Gastrocnemius medialis (tissue), 4 donors: ENCODE measurements at regions not wholly inside any gene's neighbourhood (a gene's known extent, or its start where the extent isn't known, plus 50 kb on each side); places are given as distances from the start of the nearest gene placed in this dataset.
A peak's percentile ranks its signal among the peaks of the same experiment; 100 is the strongest.

ENCODE experiments used
- ATAC-seq, 2 donors: fragments of 150-250 bp; one replicate each; pipeline ENCODE4 v1.9.1; 2016
- DNase-seq, 2 donors: peaks; one replicate each; pipeline ENCODE4 v3.0.0-alpha.2; 2019
- H3K27ac ChIP-seq, 4 donors: fragments of 200-600 bp; sonication (generic); 1 replicate in 1 of 4; 2 replicates in 3 of 4; pipeline ENCODE4 v1.5.1; 2016 to 2018; ENCODE audit warnings: mild to moderate bottlenecking in 2 of 4, moderate library complexity in 1 of 4
- H3K27me3 ChIP-seq, 3 donors: fragments of 200-600 bp; sonication (generic) in 2 of 3; 1 replicate in 1 of 3; 2 replicates in 2 of 3; pipeline versions ENCODE4 v1.5.1 to v1.6.0; 2016 to 2019; ENCODE audit warnings: mild to moderate bottlenecking in 1 of 3, moderate library complexity in 1 of 3
- H3K36me3 ChIP-seq, 2 donors: fragments of 200-600 bp; sonication (generic) in 1 of 2; one replicate each; pipeline ENCODE4 v1.5.1; 2017 to 2018
- H3K4me1 ChIP-seq, 2 donors: fragments of 200-600 bp; sonication (generic) in 1 of 2; one replicate each; pipeline ENCODE4 v1.5.1; 2016 to 2017; ENCODE audit warnings: mild to moderate bottlenecking in 2 of 2
- H3K4me3 ChIP-seq, 4 donors: fragments of 200-600 bp; sonication (generic) in 3 of 4; 1 replicate in 1 of 4; 2 replicates in 3 of 4; pipeline ENCODE4 v1.5.1; 2016 to 2019; ENCODE audit warnings: mild to moderate bottlenecking in 2 of 4
- H3K9me3 ChIP-seq, 3 donors: fragments of 200-600 bp; sonication (generic) in 2 of 3; 1 replicate in 1 of 3; 2 replicates in 2 of 3; pipeline ENCODE4 v1.5.1; 2016 to 2019
- POLR2A ChIP-seq, 2 donors: fragments of 450-650 bp; IDR thresholded peaks; one replicate each; pipeline ENCODE4 v1.6.1; 2017; ENCODE audit warnings: antibody characterized with exemption in 2 of 2, mild to moderate bottlenecking in 2 of 2, moderate library complexity in 2 of 2
- in situ Hi-C, 4 donors: fragments of 200-750 bp; cut with MboI; loops; one replicate each; pipeline versions ENCODE4 v1.15.0 to v1.8.0; 2017; ENCODE audit warnings: low sequenced_read_pairs in 4 of 4
- intact Hi-C: fragments of 100-400 bp; cut with DNase I; formaldehyde crosslinking; loops from one replicate; pipeline ENCODE4 v1.15.1; 2023; ENCODE audit warnings: low total_unique reads
- TF ChIP-seq, protein P1 (sequence below), 5 experiments: fragments of 450-650 bp in 3 of 5; fragments of 200-600 bp in 2 of 5; sonication (generic) in 2 of 5; IDR thresholded peaks in 4 of 5; conservative IDR thresholded peaks in 1 of 5; 1 replicate in 4 of 5; 2 replicates in 1 of 5; pipeline ENCODE4 v1.5.1; 2016 to 2019; ENCODE audit warnings: antibody characterized with exemption in 5 of 5, mild to moderate bottlenecking in 3 of 5, moderate library complexity in 3 of 5

DNA sequence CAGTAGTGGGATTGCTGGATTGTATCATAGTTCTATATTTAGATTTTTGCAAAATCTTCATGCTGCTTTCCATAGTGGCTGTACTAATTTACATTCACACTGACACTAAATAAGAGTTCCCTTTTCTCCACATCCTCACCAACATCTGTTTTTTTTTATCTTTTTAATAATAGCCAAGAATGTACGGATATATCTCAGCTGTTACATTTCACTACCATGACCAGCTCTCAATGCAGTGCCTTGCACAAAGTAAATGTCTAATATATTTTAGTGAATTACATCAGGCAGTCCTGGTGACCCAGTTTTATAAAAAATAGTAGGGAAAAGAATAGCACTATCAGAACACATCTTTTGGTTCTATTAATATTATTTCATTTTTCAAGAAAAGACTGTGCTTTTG lies 161.8 kb downstream of the LNPK start:
- Histone ChIP-seq H3K9me3 (no peaks in the 10 kb centered on the region), H3K27ac (no peak overlapping the region), H3K27me3 (no peaks in the 10 kb centered on the region), H3K4me3 (no peak overlapping the region), H3K36me3 (no peaks in the 10 kb centered on the region), H3K4me1 (peaks cover 0 to 28% of the 10 kb centered on the region in 2 donors)
- intact Hi-C loops (no loop called here), in situ Hi-C loops (no loop called here)
- TF ChIP-seq, protein P1, sequence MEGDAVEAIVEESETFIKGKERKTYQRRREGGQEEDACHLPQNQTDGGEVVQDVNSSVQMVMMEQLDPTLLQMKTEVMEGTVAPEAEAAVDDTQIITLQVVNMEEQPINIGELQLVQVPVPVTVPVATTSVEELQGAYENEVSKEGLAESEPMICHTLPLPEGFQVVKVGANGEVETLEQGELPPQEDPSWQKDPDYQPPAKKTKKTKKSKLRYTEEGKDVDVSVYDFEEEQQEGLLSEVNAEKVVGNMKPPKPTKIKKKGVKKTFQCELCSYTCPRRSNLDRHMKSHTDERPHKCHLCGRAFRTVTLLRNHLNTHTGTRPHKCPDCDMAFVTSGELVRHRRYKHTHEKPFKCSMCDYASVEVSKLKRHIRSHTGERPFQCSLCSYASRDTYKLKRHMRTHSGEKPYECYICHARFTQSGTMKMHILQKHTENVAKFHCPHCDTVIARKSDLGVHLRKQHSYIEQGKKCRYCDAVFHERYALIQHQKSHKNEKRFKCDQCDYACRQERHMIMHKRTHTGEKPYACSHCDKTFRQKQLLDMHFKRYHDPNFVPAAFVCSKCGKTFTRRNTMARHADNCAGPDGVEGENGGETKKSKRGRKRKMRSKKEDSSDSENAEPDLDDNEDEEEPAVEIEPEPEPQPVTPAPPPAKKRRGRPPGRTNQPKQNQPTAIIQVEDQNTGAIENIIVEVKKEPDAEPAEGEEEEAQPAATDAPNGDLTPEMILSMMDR (IDR thresholded peaks at IDR 0.05 in 4 of 5, conservative IDR thresholded peaks at IDR 0.05 in 1 of 5) = no peak
- no peak for TF ChIP-seq POLR2A (IDR thresholded peaks at IDR 0.05)
- ATAC-seq = no peak
- DNase-seq = no peak

DNA sequence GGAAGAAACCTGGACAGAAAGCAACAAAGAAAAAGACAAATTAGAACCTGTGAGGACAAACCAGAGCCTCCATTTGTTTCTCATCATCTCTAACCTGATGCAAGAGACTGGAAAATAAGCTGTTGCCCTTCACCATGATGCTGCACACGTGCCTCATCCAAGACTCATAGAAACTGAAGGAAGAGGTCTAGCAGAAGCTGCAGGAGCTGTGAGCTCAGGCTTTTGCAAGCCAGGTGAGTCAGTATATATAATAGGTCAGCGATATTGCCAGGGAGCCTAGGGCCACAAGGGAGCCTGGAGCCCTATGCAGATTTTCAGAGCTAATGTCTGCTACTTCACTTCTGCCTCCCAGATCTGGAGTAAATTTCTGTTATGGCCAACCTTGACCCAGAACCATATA lies 163.1 kb downstream of the LNPK start:
- H3K36me3 ChIP-seq = no peaks in the 10 kb centered on the region
- in situ Hi-C loops (no loop called here), intact Hi-C loops (no loop called here)
- peaks cover 0 to 28% of the 10 kb centered on the region in 2 donors for H3K4me1 ChIP-seq
- no peak overlapping the region for H3K4me3 ChIP-seq
- no peaks in the 10 kb centered on the region for H3K9me3 ChIP-seq
- no peak for TF ChIP-seq POLR2A (IDR thresholded peaks at IDR 0.05)
- TF ChIP-seq, protein P1 (IDR thresholded peaks at IDR 0.05 in 4 of 5, conservative IDR thresholded peaks at IDR 0.05 in 1 of 5) = no peak
- H3K27ac ChIP-seq = no peak overlapping the region
- ATAC-seq = no peak
- DNase-seq = no peak
- H3K27me3 ChIP-seq = no peaks in the 10 kb centered on the region

DNA sequence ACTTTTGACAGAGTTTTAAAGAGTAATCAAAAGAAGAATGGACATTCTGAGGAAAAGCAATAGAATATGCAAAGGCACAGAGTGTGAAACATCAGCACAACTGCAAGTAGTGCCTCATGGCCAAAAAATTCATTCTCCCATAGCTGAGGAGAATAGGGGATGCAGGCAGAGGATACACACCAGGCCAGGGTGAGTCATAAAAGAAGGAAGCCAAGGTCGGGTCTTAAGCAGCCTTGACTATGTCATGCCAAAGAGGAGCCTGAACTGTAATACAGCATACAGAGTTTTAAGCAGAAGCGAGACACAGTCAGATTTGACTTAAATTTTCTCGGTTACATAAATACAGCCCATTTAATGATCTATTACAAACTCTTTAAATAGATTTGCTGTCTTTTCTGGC lies 165.0 kb downstream of the LNPK start:
- intact Hi-C loops (no loop called here), in situ Hi-C loops (no loop called here)
- H3K27me3 ChIP-seq = no peaks in the 10 kb centered on the region
- H3K4me1 ChIP-seq = peaks cover 0 to 28% of the 10 kb centered on the region in 2 donors
- H3K9me3 ChIP-seq = no peaks in the 10 kb centered on the region
- DNase-seq (no peak), ATAC-seq (peak in 1 of 2 donors; percentile 36)
- no peak overlapping the region for H3K27ac ChIP-seq
- no peak overlapping the region for H3K4me3 ChIP-seq
- TF ChIP-seq POLR2A (IDR thresholded peaks at IDR 0.05) = no peak
- TF ChIP-seq, protein P1 (IDR thresholded peaks at IDR 0.05 in 4 of 5, conservative IDR thresholded peaks at IDR 0.05 in 1 of 5) = no peak
- H3K36me3 ChIP-seq = no peaks in the 10 kb centered on the region

DNA sequence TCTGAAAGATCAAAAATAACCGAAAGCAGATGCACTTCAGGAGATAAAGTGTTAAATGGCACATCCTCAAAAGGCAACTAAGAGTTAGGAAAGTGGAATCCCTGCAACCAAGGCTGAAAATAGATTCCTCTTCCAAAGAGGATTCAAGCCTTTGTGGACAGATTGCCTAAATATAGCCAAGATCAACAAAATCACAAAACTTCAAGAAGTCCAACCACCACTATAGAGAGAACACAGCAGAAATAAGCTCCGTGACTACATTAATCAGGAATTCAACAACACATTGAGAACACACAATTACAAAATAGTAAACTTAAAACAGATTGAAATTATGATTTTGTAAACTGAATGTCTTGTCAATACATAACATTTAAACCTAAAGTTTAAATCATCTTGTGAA lies 165.7 kb downstream of the LNPK start:
- Histone ChIP-seq H3K4me3 (no peak overlapping the region), H3K27ac (no peak overlapping the region), H3K27me3 (no peaks in the 10 kb centered on the region), H3K36me3 (no peaks in the 10 kb centered on the region), H3K9me3 (no peaks in the 10 kb centered on the region), H3K4me1 (peaks cover 0 to 28% of the 10 kb centered on the region in 2 donors)
- no peak for TF ChIP-seq POLR2A (IDR thresholded peaks at IDR 0.05)
- TF ChIP-seq, protein P1 (IDR thresholded peaks at IDR 0.05 in 4 of 5, conservative IDR thresholded peaks at IDR 0.05 in 1 of 5) = no peak
- intact Hi-C loops = no loop called here
- DNase-seq (no peak), ATAC-seq (no peak)
- in situ Hi-C loops = no loop called here

GRCh38 chr2:175834477-175834876 lies 167.6 kb downstream of the LNPK start:
- Histone ChIP-seq H3K27ac (no peak overlapping the region), H3K36me3 (no peaks in the 10 kb centered on the region), H3K9me3 (no peaks in the 10 kb centered on the region), H3K27me3 (no peaks in the 10 kb centered on the region), H3K4me1 (peaks cover 0 to 16% of the 10 kb centered on the region in 2 donors), H3K4me3 (no peak overlapping the region)
- in situ Hi-C loops (no loop called here), intact Hi-C loops (no loop called here)
- ATAC-seq (no peak), DNase-seq (no peak)
- TF ChIP-seq, protein P1 (IDR thresholded peaks at IDR 0.05 in 4 of 5, conservative IDR thresholded peaks at IDR 0.05 in 1 of 5) = no peak
- no peak for TF ChIP-seq POLR2A (IDR thresholded peaks at IDR 0.05)
